ENCODE measurements at regions not wholly inside any gene's neighbourhood (a gene's known extent, or its start where the extent isn't known, plus 50 kb on each side); places are given as distances from the start of the nearest gene placed in this dataset.

DNA sequence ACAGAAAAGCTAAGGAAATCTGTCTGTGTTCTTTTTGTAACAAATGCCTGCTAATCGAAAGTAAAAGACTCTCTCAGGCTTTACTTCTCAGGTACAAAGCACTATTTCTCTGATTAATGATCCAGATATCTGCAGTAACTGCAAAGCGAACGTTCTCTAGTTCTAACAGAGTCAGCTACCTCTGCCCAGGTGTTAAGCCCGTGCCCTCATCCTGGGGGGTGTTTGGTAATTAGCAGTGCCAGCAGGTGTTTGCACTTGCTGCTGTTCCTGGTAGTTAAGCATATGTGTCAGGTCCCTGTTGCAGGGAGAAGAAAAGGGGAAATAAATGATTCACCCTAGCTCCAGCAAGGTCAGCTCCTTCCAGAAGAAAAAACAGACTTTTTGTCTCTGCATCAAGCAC, 58.8 kb upstream of the CRIM1 start:
- TF ChIP-seq CTCF (tag by site-specific recombination; IDR thresholded peaks at IDR 0.05), result no peak
- no peak for TF ChIP-seq YY1 (tag by site-specific recombination; IDR thresholded peaks at IDR 0.05)
- TF ChIP-seq ATF2 (tag by site-specific recombination; IDR thresholded peaks at IDR 0.05; ENCODE audit: low read depth), result no peak
- TF ChIP-seq ZNF629 (tag by site-specific recombination; IDR thresholded peaks at IDR 0.05), result no peak
- TF ChIP-seq SP3 (tag by site-specific recombination; IDR thresholded peaks at IDR 0.05), result no peak
- TF ChIP-seq TCF7L2 (IDR thresholded peaks at IDR 0.05; ENCODE audit: borderline replicate concordance, low read depth, low read length), result no peak
- no peak for TF ChIP-seq ZNF776 (tag by site-specific recombination; IDR thresholded peaks at IDR 0.05; ENCODE audit: borderline replicate concordance)
- no peak for TF ChIP-seq ZNF596 (tag by site-specific recombination; IDR thresholded peaks at IDR 0.05)

All from HEK293 (cell line).